Endothelial cell of hepatic sinusoid (primary cell): ENCODE measurements at regions not wholly inside any gene's neighbourhood (a gene's known extent, or its start where the extent isn't known, plus 50 kb on each side); places are given as distances from the start of the nearest gene placed in this dataset.
"Not testable (repeated sequence)": the region's sequence is repeated elsewhere in the genome, so short reads cannot be mapped to it uniquely, and the experiment has no call there.

Experiments used
- in situ Hi-C: cut with HindIII; loops from 2 replicates; pipeline ENCODE4 v1.10.0; 2017; ENCODE audit warnings: low sequenced_read_pairs

- in situ Hi-C loops = no loop called here
Measured at GRCh38 chr9:31290731-31291130, 1093.7 kb upstream of the ACO1 start.

- in situ Hi-C loops = no loop called here
Measured at GRCh38 chr9:31302620-31303418, 1081.6 kb upstream of the ACO1 start.

- in situ Hi-C loops = no loop called here
Measured at GRCh38 chr9:31304576-31304975, 1079.9 kb upstream of the ACO1 start.

- in situ Hi-C loops = no loop called here
Measured at GRCh38 chr9:31314241-31314640, 1070.2 kb upstream of the ACO1 start.

GRCh38 chr9:31320494-31320893 is 1063.9 kb upstream of the ACO1 start:
- in situ Hi-C loops = no loop called here

GRCh38 chr9:31321256-31321655 is 1063.2 kb upstream of the ACO1 start:
- in situ Hi-C loops = no loop called here

- in situ Hi-C loops = no loop called here
Measured at GRCh38 chr9:31321686-31322085, 1062.8 kb upstream of the ACO1 start.

- in situ Hi-C loops = no loop called here
Measured at GRCh38 chr9:31323726-31324444, 1060.6 kb upstream of the ACO1 start.

- in situ Hi-C loops = no loop called here
Measured at GRCh38 chr9:31325778-31326177, 1058.7 kb upstream of the ACO1 start.

GRCh38 chr9:31326883-31327282 is 1057.6 kb upstream of the ACO1 start:
- in situ Hi-C loops = not testable (repeated sequence)

- in situ Hi-C loops = no loop called here
Measured at GRCh38 chr9:31334837-31335528, 1049.5 kb upstream of the ACO1 start.

GRCh38 chr9:31335529-31336234 is 1048.8 kb upstream of the ACO1 start:
- in situ Hi-C loops = no loop called here

- in situ Hi-C loops = no loop called here
Measured at GRCh38 chr9:31336386-31336785, 1048.1 kb upstream of the ACO1 start.

GRCh38 chr9:31336841-31337240 is 1047.6 kb upstream of the ACO1 start:
- in situ Hi-C loops = no loop called here

GRCh38 chr9:31347082-31347617 is 1037.3 kb upstream of the ACO1 start:
- in situ Hi-C loops = no loop called here

GRCh38 chr9:31355159-31355882 is 1029.1 kb upstream of the ACO1 start:
- in situ Hi-C loops = no loop called here

GRCh38 chr9:31355965-31356364 is 1028.5 kb upstream of the ACO1 start:
- in situ Hi-C loops = no loop called here

- in situ Hi-C loops = no loop called here
Measured at GRCh38 chr9:31359071-31359470, 1025.4 kb upstream of the ACO1 start.

- in situ Hi-C loops = no loop called here
Measured at GRCh38 chr9:31364171-31364570, 1020.3 kb upstream of the ACO1 start.
